Mesenchymal stem cell (in vitro differentiated cells and primary cell): ENCODE measurements at regions not wholly inside any gene's neighbourhood (a gene's known extent, or its start where the extent isn't known, plus 50 kb on each side); places are given as distances from the start of the nearest gene placed in this dataset.
"Not testable (repeated sequence)": the region's sequence is repeated elsewhere in the genome, so short reads cannot be mapped to it uniquely, and the experiment has no call there.

ENCODE experiments used
- DNase-seq: peaks from one replicate; pipeline ENCODE4 v3.0.0-alpha.2; 2013
- H2AFZ ChIP-seq: one replicate; pipeline ENCODE4 v1.6.1; 2013; ENCODE audit warnings: low read depth, mild to moderate bottlenecking, control low read depth, inconsistent platforms, low read length, moderate library complexity
- H2AK5ac ChIP-seq: 2 replicates; pipeline ENCODE4 v1.6.1; 2013; ENCODE audit warnings: low read length, moderate library complexity, mild to moderate bottlenecking, inconsistent platforms; ENCODE audit not compliant: severe bottlenecking
- H2BK120ac ChIP-seq: one replicate; pipeline ENCODE4 v1.6.1; 2013; ENCODE audit warnings: low read depth, mild to moderate bottlenecking, inconsistent platforms, low read length, moderate library complexity
- H2BK12ac ChIP-seq, 2 experiments: one replicate each; pipeline ENCODE4 v1.6.1; 2013; ENCODE audit warnings: inconsistent platforms in 2 of 2, low read length in 2 of 2, mild to moderate bottlenecking in 2 of 2, moderate library complexity in 2 of 2, control low read depth in 1 of 2
- H2BK15ac ChIP-seq: one replicate; pipeline ENCODE4 v1.6.1; 2013; ENCODE audit warnings: mild to moderate bottlenecking, low read depth, inconsistent platforms; ENCODE audit not compliant: poor library complexity, severe bottlenecking
- H2BK5ac ChIP-seq: 2 replicates; pipeline ENCODE4 v1.6.1; 2013; ENCODE audit warnings: low read depth, mild to moderate bottlenecking, low read length, control low read depth, inconsistent platforms; ENCODE audit not compliant: poor library complexity, severe bottlenecking
- H3K14ac ChIP-seq, 2 experiments: one replicate each; pipeline ENCODE4 v1.6.1; 2013; ENCODE audit warnings: inconsistent platforms in 2 of 2, low read length in 2 of 2, control low read depth in 1 of 2, mild to moderate bottlenecking in 1 of 2, moderate library complexity in 1 of 2
- H3K18ac ChIP-seq, 2 experiments: one replicate each; pipeline ENCODE4 v1.6.1; 2013; ENCODE audit warnings: inconsistent platforms in 2 of 2, low read length in 2 of 2, control low read depth in 1 of 2, low read depth in 1 of 2, mild to moderate bottlenecking in 1 of 2
- H3K23ac ChIP-seq, 2 experiments: one replicate each; pipeline ENCODE4 v1.6.1; 2013; ENCODE audit warnings: inconsistent platforms in 2 of 2, low read length in 2 of 2, mild to moderate bottlenecking in 2 of 2, moderate library complexity in 2 of 2, control low read depth in 1 of 2
- H3K27ac ChIP-seq: 2 replicates; pipeline ENCODE4 v1.5.1; 2013; ENCODE audit warnings: mild to moderate bottlenecking, moderate library complexity, low read length, control low read depth, inconsistent platforms; ENCODE audit not compliant: poor library complexity, severe bottlenecking
- H3K27me3 ChIP-seq, 2 experiments: 2 replicates each; pipeline versions ENCODE4 v1.6.1 to v1.7.0; 2013; ENCODE audit warnings: low read length in 2 of 2, mild to moderate bottlenecking in 2 of 2, moderate library complexity in 2 of 2, control low read depth in 1 of 2, inconsistent platforms in 1 of 2; ENCODE audit not compliant: control insufficient read depth in 1 of 2, insufficient read depth in 1 of 2
- H3K36me3 ChIP-seq, 2 experiments: 2 replicates each; pipeline versions ENCODE4 v1.6.1 to v1.7.0; 2013; ENCODE audit warnings: low read length in 2 of 2, control low read depth in 1 of 2, inconsistent platforms in 1 of 2, low read depth in 1 of 2, mild to moderate bottlenecking in 1 of 2; ENCODE audit not compliant: insufficient read depth in 2 of 2, control insufficient read depth in 1 of 2
- H3K4ac ChIP-seq, 2 experiments: one replicate each; pipeline ENCODE4 v1.6.1; 2013; ENCODE audit warnings: inconsistent platforms in 2 of 2, low read length in 2 of 2, mild to moderate bottlenecking in 2 of 2, moderate library complexity in 2 of 2, control low read depth in 1 of 2, low read depth in 1 of 2
- H3K4me1 ChIP-seq: 2 replicates; pipeline ENCODE4 v1.6.1; 2013; ENCODE audit warnings: low read depth, low read length, control low read depth; ENCODE audit not compliant: control insufficient read depth, insufficient read depth
- H3K4me2 ChIP-seq: 2 replicates; pipeline ENCODE4 v1.6.1; 2013; ENCODE audit warnings: low read length, mild to moderate bottlenecking, inconsistent platforms; ENCODE audit not compliant: poor library complexity, severe bottlenecking
- H3K4me3 ChIP-seq, 2 experiments: 2 replicates each; pipeline versions ENCODE4 v1.5.1 to v1.7.0; 2013; ENCODE audit warnings: low read length in 2 of 2, mild to moderate bottlenecking in 2 of 2, control low read depth in 1 of 2, low read depth in 1 of 2; ENCODE audit not compliant: insufficient read depth in 1 of 2
- H3K79me1 ChIP-seq: replicated peaks from 2 replicates; pipeline ENCODE4 v1.6.1; 2013; ENCODE audit warnings: mild to moderate bottlenecking, control low read depth, low read length, inconsistent platforms; ENCODE audit not compliant: poor library complexity, severe bottlenecking
- H3K9ac ChIP-seq: 2 replicates; pipeline ENCODE4 v1.7.0; 2013; ENCODE audit warnings: mild to moderate bottlenecking, low read length, moderate library complexity
- H3K9me3 ChIP-seq: 2 replicates; pipeline ENCODE4 v1.7.0; 2013; ENCODE audit warnings: mild to moderate bottlenecking, low read length; ENCODE audit not compliant: control insufficient read depth
- H4K8ac ChIP-seq: one replicate; pipeline ENCODE4 v1.6.1; 2013; ENCODE audit warnings: inconsistent platforms, mild to moderate bottlenecking, low read length, moderate library complexity
- H4K91ac ChIP-seq: one replicate; pipeline ENCODE4 v1.6.1; 2013; ENCODE audit warnings: mild to moderate bottlenecking, low read length, inconsistent platforms
- WGBS: methylation state at CpG from one replicate; pipeline ENCODE4 v1.1.7; 2013; ENCODE audit warnings: mixed read lengths; 5-methylcytosine and 5-hydroxymethylcytosine counted together

DNA sequence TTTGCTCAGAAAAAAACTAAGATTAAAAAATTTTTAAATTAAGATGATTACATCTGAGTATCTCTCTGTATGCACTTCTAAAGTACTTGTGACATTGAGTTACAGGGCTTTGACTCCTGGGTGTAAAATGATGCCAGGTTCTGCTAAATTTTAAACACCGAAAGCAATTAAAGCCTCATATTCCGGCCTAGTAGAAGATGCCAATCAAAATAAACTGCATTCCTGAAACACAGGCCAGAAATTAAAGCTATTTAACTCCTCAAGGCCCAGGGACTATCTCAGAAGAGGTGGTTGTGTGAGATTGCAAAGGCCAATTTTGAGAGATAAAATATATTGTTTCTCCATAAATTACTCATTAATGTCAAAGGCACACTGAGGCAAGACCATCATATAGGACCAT, 388.3 kb downstream of the KIF20B start:
- no peak for DNase-seq
- H3K4me3 ChIP-seq = no peak overlapping the region
- no peak overlapping the region for H2AK5ac ChIP-seq
- no peaks in the 10 kb centered on the region for H3K36me3 ChIP-seq
- no peak overlapping the region for H3K4me2 ChIP-seq
- no peaks in the 10 kb centered on the region for H3K9me3 ChIP-seq
- no peaks in the 10 kb centered on the region for H3K79me1 ChIP-seq
- H3K14ac ChIP-seq = no peak overlapping the region
- H3K23ac ChIP-seq = no peak overlapping the region
- H3K4me1 ChIP-seq = no peaks in the 10 kb centered on the region
- WGBS = no CpG with 5 or more reads among the region's 2 CpGs
- no peak overlapping the region for H2AFZ ChIP-seq
- no peak overlapping the region for H2BK120ac ChIP-seq
- no peak overlapping the region for H3K4ac ChIP-seq
- H3K9ac ChIP-seq = no peak overlapping the region
- no peak overlapping the region for H4K91ac ChIP-seq
- H3K27ac ChIP-seq = no peak overlapping the region
- no peak overlapping the region for H4K8ac ChIP-seq
- H2BK5ac ChIP-seq = no peak overlapping the region
- H3K18ac ChIP-seq = no peak overlapping the region
- no peak overlapping the region for H2BK15ac ChIP-seq
- H3K27me3 ChIP-seq = no peaks in the 10 kb centered on the region
- H2BK12ac ChIP-seq = no peak overlapping the region

DNA sequence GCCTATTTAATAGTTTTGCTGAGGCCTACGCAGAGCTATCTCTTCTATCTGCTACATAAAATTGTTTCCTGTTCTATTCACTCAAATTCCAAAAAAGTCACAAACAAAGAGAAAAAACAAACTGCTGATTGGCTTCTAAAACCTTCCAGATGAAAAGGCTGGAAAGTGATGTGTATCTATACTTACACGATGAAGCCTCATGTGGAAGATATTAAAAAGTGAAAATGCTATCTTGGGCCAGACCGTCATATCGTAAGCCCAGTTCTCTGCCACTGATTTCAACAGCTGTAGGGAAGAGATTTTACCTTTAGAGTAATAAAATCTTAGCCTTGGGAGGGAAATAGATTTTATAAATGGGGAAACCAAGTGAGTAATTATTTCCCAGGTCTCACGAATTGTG, 394.8 kb downstream of the KIF20B start:
- Histone ChIP-seq H3K27me3 (no peaks in the 10 kb centered on the region), H3K23ac (no peak overlapping the region), H3K27ac (no peak overlapping the region), H3K4me1 (no peaks in the 10 kb centered on the region), H3K9me3 (no peaks in the 10 kb centered on the region), H3K4ac (no peak overlapping the region), H2AFZ (no peak overlapping the region), H3K36me3 (no peaks in the 10 kb centered on the region), H2BK5ac (no peak overlapping the region), H2BK15ac (no peak overlapping the region), H3K18ac (no peak overlapping the region), H2BK120ac (no peak overlapping the region), H3K14ac (no peak overlapping the region), H4K8ac (no peak overlapping the region), H2BK12ac (no peak overlapping the region), H4K91ac (no peak overlapping the region), H3K79me1 (no peaks in the 10 kb centered on the region), H3K4me3 (no peak overlapping the region), H2AK5ac (no peak overlapping the region), H3K9ac (no peak overlapping the region), H3K4me2 (no peak overlapping the region)
- 83% methylated on average over 5 of the region's 5 CpGs for WGBS
- no peak for DNase-seq

DNA sequence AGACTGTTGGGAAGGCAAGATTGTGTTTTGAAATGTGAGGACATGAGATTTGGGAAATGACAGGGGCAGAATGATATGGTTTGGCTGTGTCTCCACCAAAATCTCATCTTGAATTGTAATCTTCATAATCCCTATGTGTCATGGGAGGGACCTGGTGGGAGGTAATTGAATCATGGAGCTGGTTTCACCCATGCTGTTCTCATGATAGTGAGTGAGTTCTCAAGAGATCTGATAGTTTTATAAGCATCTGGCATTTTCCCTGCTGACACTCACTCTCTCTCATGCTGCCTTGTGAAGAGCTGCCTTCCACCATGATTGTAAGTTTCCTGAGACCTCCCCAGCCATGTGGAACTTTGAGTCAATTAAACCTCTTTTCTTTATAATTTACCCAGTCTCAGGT, 406.2 kb downstream of the KIF20B start:
- H4K91ac ChIP-seq, H2BK120ac ChIP-seq, H2AK5ac ChIP-seq, H3K4me1 ChIP-seq, H2AFZ ChIP-seq, H3K9me3 ChIP-seq, H2BK5ac ChIP-seq, DNase-seq, H3K27ac ChIP-seq, H3K4me3 ChIP-seq, H2BK15ac ChIP-seq, H3K4me2 ChIP-seq, H4K8ac ChIP-seq, H3K27me3 ChIP-seq, H3K14ac ChIP-seq, H3K18ac ChIP-seq, H3K36me3 ChIP-seq, H3K23ac ChIP-seq, H3K9ac ChIP-seq, H2BK12ac ChIP-seq, H3K4ac ChIP-seq, H3K79me1 ChIP-seq: not testable (repeated sequence)

DNA sequence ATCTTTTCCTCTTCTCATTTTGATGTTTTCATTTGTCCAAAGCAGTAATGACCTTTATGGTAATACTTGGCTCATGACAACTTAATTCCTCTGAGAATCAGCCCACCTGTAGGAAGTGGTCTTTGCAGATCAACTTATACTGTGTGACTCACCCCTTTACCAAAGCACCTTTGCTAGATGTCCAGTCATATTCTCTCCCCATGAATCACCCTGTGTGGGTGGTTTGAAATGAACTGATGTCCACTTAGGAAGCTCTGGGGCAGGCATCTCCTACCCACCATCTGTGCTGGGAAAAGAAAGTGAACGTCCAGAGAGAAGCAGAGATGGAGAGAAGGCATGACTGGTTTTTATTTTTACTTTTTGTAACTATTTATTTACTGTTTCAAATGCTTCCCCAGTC, 410.3 kb downstream of the KIF20B start:
- H2BK12ac ChIP-seq = no peak overlapping the region
- H3K4me1 ChIP-seq = no peaks in the 10 kb centered on the region
- H3K4me2 ChIP-seq = no peak overlapping the region
- H2BK5ac ChIP-seq = no peak overlapping the region
- H3K36me3 ChIP-seq = no peaks in the 10 kb centered on the region
- no peak overlapping the region for H3K9ac ChIP-seq
- H3K4me3 ChIP-seq = no peak overlapping the region
- H2BK15ac ChIP-seq = no peak overlapping the region
- no peak overlapping the region for H3K18ac ChIP-seq
- H3K4ac ChIP-seq = no peak overlapping the region
- H4K91ac ChIP-seq = no peak overlapping the region
- H2BK120ac ChIP-seq = no peak overlapping the region
- peak; percentile 16 for DNase-seq
- H3K27ac ChIP-seq = no peak overlapping the region
- no peaks in the 10 kb centered on the region for H3K27me3 ChIP-seq
- no peaks in the 10 kb centered on the region for H3K9me3 ChIP-seq
- H3K14ac ChIP-seq = no peak overlapping the region
- WGBS = no CpG with 5 or more reads among the region's 1 CpG
- no peak overlapping the region for H2AK5ac ChIP-seq
- no peak overlapping the region for H3K23ac ChIP-seq
- no peak overlapping the region for H4K8ac ChIP-seq
- no peak overlapping the region for H2AFZ ChIP-seq
- no peaks in the 10 kb centered on the region for H3K79me1 ChIP-seq
